ENCODE measurements at regions not wholly inside any gene's neighbourhood (a gene's known extent, or its start where the extent isn't known, plus 50 kb on each side); places are given as distances from the start of the nearest gene placed in this dataset.

GRCh38 chr10:130428936-130429335 is 292.7 kb downstream of the GLRX3 start:
- TF ChIP-seq CTCF (conservative IDR thresholded peaks at IDR 0.05; ENCODE audit: low read depth, low read length) (no peak), EZH2 (IDR thresholded peaks at IDR 0.05; ENCODE audit: borderline replicate concordance, low read depth, low read length, poor library complexity, severe bottlenecking) (no peak)

Data from A673 (cell line).